HAP-1 (cell line): ENCODE measurements at regions not wholly inside any gene's neighbourhood (a gene's known extent, or its start where the extent isn't known, plus 50 kb on each side); places are given as distances from the start of the nearest gene placed in this dataset.

Experiments
- DNase-seq, 2 experiments: peaks; one replicate each; pipeline ENCODE4 v3.0.0-alpha.2; 2016 to 2020; ENCODE audit warnings: low spot score in 2 of 2
- H3K27me3 ChIP-seq: fragments of 250-450 bp; sonication (Bioruptor Pico); 2 replicates; pipeline ENCODE4 v1.5.1; 2020; ENCODE audit warnings: low read depth, mild to moderate bottlenecking, moderate library complexity
- H3K36me3 ChIP-seq: fragments of 250-450 bp; sonication (Bioruptor Pico); replicated peaks from 2 replicates; pipeline ENCODE4 v1.5.1; 2020; ENCODE audit warnings: mild to moderate bottlenecking
- H3K4me1 ChIP-seq: fragments of 250-450 bp; sonication (Bioruptor Pico); 2 replicates; pipeline ENCODE4 v1.5.1; 2020; ENCODE audit warnings: mild to moderate bottlenecking
- H3K4me3 ChIP-seq: fragments of 250-450 bp; sonication (Bioruptor Pico); 2 replicates; pipeline ENCODE4 v1.5.1; 2020; ENCODE audit warnings: mild to moderate bottlenecking, moderate library complexity
- H3K9me3 ChIP-seq: fragments of 250-450 bp; sonication (Bioruptor Pico); 2 replicates; pipeline ENCODE4 v1.5.1; 2020; ENCODE audit warnings: mild to moderate bottlenecking, moderate library complexity
- in situ Hi-C: fragments of 300-500 bp; cut with MboI; formaldehyde crosslinking; loops from 3 replicates; pipeline ENCODE4 v1.14.3; 2020; ENCODE audit warnings: low sequenced_read_pairs, inconsistent platforms, mixed read lengths

DNA sequence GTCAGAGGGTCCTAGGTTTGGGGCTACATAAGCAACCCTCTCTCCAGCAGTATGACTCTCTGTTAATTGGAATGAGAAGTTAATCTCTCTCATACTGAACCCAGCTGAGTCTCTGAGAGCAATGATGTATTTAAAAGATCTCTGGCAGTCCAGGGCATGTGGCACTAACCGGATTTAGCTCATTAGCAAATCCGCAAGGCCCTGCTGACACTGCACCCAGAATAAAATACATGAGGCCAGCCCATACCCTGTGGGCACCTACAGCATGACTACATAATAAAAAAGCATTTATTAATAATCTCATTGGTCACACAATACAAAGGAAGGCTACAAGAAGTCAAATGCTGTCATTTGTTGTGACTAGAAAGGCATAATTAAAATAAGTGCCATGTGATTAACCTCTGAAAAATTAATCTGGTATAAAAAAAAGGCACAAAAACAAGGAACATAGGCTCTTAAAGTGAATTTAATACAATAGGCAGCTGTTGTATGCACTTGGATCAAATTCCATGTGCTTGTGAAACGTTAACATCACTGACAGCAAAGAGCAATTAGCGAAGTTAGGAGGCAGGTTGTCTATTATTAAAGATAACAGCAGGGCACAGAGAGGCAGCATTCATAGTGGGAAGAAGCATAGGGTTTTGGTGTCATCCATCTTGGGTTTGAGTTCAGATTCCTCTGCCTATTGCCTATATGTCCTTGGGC lies 381.2 kb downstream of the WDR72 start:
- in situ Hi-C loops = no loop called here
- DNase-seq = no peak
- no peaks in the 10 kb centered on the region for H3K36me3 ChIP-seq
- no peak overlapping the region for H3K4me3 ChIP-seq
- no peaks in the 10 kb centered on the region for H3K9me3 ChIP-seq
- H3K4me1 ChIP-seq = no peaks in the 10 kb centered on the region
- no peaks in the 10 kb centered on the region for H3K27me3 ChIP-seq

- Histone ChIP-seq H3K36me3 (no peaks in the 10 kb centered on the region), H3K9me3 (no peaks in the 10 kb centered on the region), H3K4me1 (no peaks in the 10 kb centered on the region), H3K4me3 (no peak overlapping the region), H3K27me3 (no peaks in the 10 kb centered on the region)
- no peak for DNase-seq
- in situ Hi-C loops = no loop called here
Observed at GRCh38 chr15:53367740-53368139, 391.7 kb downstream of the WDR72 start.

DNA sequence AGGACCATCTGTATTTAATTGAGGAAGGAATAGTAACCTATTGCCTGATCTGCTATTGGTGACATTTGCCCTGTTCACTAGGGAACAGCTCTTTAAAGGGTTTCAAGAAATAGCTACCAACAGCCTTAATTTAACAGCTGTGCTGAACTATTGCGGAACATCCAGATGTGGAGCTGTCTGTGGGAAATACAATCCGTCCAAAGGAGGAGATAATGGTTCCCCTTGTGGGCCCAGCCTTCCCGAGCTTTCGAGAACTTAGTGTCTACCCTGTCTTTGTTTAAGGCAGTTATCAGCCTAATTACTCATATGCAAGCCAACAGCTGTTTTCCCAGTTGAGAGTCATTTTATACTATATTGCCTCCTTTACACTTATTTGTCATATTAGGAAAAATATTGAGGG lies 398.6 kb downstream of the WDR72 start:
- H3K4me3 ChIP-seq = no peak overlapping the region
- H3K27me3 ChIP-seq = no peaks in the 10 kb centered on the region
- in situ Hi-C loops = no loop called here
- H3K36me3 ChIP-seq = no peaks in the 10 kb centered on the region
- no peaks in the 10 kb centered on the region for H3K9me3 ChIP-seq
- no peaks in the 10 kb centered on the region for H3K4me1 ChIP-seq
- no peak for DNase-seq

DNA sequence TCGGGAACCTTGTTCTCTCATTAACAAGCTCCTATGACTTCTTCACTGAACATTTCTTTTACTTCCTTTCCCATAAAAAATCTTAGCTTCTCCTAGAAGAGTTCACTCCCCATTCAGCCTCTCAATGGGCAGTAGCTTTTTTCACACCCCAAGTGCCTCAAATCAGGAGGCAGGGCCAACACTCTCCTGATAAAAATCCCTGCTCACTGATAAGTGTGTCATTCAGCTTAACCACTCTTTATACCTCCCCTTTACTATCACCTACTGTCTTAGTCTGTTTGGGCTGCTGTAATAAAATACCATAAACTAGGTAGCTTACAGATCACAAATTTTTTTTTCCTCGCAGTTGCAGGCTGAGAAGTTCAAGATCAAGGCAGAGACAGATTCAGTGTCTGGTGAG lies 400.4 kb downstream of the WDR72 start:
- no peak for DNase-seq
- in situ Hi-C loops = no loop called here
- Histone ChIP-seq H3K9me3 (no peaks in the 10 kb centered on the region), H3K4me1 (no peaks in the 10 kb centered on the region), H3K4me3 (no peak overlapping the region), H3K27me3 (no peaks in the 10 kb centered on the region), H3K36me3 (no peaks in the 10 kb centered on the region)

- H3K27me3 ChIP-seq = no peaks in the 10 kb centered on the region
- no peaks in the 10 kb centered on the region for H3K36me3 ChIP-seq
- H3K4me1 ChIP-seq = no peaks in the 10 kb centered on the region
- no peak overlapping the region for H3K4me3 ChIP-seq
- no peak for DNase-seq
- in situ Hi-C loops = no loop called here
- no peaks in the 10 kb centered on the region for H3K9me3 ChIP-seq
Observed at GRCh38 chr15:53354874-53355273, 404.6 kb downstream of the WDR72 start.

- no peaks in the 10 kb centered on the region for H3K9me3 ChIP-seq
- in situ Hi-C loops = no loop called here
Observed at GRCh38 chr15:53351373-53351772, 408.1 kb downstream of the WDR72 start.

GRCh38 chr15:53346583-53346982 lies 412.9 kb downstream of the WDR72 start:
- no peaks in the 10 kb centered on the region for H3K36me3 ChIP-seq
- H3K27me3 ChIP-seq = no peaks in the 10 kb centered on the region
- H3K4me3 ChIP-seq = no peak overlapping the region
- in situ Hi-C loops = no loop called here
- no peak for DNase-seq
- no peaks in the 10 kb centered on the region for H3K9me3 ChIP-seq
- no peaks in the 10 kb centered on the region for H3K4me1 ChIP-seq

More at GRCh38 chr15:53351373-53351772, 408.1 kb downstream of the WDR72 start:
- Histone ChIP-seq H3K4me1 (no peaks in the 10 kb centered on the region), H3K27me3 (no peaks in the 10 kb centered on the region), H3K4me3 (no peak overlapping the region), H3K36me3 (no peaks in the 10 kb centered on the region)
- no peak for DNase-seq

DNA sequence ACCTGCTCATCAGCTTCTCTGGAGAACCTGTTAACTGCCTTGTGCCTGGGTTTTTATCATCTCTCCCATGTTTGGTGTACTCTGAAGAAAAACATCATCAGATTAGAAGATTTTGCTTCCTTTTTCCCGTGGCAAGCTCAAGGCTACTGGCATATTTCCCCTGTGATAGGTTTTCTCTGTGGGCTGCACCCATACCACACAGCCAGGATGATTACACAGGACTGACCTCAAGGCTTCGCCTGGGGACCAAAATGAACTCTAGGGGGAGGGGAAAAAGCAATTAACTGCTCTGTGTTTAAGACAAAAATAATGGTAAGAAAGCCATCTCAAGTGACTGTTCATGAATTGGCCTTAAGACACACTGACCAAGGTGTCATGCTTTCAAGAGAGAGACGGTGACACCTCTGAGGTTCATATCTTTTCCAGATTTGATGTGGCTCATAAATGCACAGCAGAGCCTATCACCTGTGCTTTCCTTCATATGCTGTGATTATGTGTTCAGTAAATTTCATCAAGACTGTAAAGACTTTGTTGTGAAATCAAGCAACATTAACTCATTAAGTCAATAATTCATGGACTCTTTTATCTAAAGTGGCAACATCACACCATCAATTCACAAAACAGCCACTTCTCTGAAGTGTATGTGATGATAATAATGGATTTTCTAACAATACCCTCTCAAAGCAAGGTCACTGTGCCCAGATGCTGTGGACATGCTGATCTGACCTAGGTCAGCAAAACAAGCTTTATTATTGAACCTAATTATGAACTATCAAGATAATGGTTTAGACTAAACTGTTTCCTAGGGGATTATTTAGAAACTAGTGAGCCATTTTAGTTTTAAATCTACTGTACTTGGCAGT lies 427.9 kb downstream of the WDR72 start:
- no peaks in the 10 kb centered on the region for H3K36me3 ChIP-seq
- H3K27me3 ChIP-seq = no peaks in the 10 kb centered on the region
- DNase-seq = no peak
- no peak overlapping the region for H3K4me3 ChIP-seq
- in situ Hi-C loops = no loop called here
- H3K4me1 ChIP-seq = no peaks in the 10 kb centered on the region
- no peaks in the 10 kb centered on the region for H3K9me3 ChIP-seq

- Histone ChIP-seq H3K9me3 (no peaks in the 10 kb centered on the region), H3K36me3 (no peaks in the 10 kb centered on the region), H3K4me1 (no peaks in the 10 kb centered on the region), H3K4me3 (no peak overlapping the region), H3K27me3 (no peaks in the 10 kb centered on the region)
- DNase-seq = no peak
- in situ Hi-C loops = no loop called here
Observed at GRCh38 chr15:53328341-53328740, 431.1 kb downstream of the WDR72 start.

DNA sequence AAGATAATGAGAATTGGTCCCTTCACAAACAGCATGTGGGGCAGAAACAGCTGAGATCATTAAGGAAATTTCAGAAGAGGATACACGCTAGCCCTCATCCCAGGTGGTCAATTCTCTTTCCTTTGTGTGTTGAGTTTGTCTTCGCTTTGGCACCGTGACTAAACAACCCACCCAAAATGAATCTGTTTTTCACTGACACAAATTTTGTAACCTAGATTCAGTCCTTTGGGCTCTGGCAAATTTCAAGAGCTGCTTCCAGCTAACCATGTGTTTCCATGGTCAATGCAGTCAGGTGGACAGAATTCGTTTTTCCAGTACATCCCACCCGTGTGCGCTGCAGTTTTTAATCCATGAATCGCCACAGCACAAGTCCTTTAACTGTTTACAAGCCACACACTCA lies 435.4 kb downstream of the WDR72 start:
- H3K9me3 ChIP-seq = no peaks in the 10 kb centered on the region
- H3K4me1 ChIP-seq = no peaks in the 10 kb centered on the region
- H3K4me3 ChIP-seq = no peak overlapping the region
- no peak for DNase-seq
- H3K36me3 ChIP-seq = no peaks in the 10 kb centered on the region
- in situ Hi-C loops = no loop called here
- H3K27me3 ChIP-seq = no peaks in the 10 kb centered on the region

DNA sequence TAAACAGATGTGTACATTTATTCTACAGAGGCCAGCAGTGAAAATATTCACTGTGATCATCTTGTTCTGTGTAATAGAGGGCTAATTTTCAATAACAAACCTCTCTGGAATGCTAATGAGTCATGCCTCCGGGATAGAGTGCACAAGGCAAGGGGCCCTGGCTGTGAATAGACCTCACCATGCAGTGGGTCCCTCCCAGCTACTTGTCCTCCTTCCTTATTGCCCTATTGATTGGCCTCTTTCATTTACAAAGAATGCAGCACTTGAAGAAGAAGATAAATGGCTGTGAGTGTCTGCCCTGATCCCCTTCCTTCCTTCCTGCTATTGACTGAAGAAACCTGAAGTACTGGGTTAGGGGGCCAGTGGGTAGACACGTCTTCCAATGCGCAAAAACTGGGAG lies 436.3 kb downstream of the WDR72 start:
- Histone ChIP-seq H3K4me3 (no peak overlapping the region), H3K36me3 (no peaks in the 10 kb centered on the region), H3K9me3 (no peaks in the 10 kb centered on the region), H3K4me1 (no peaks in the 10 kb centered on the region), H3K27me3 (no peaks in the 10 kb centered on the region)
- DNase-seq = no peak
- in situ Hi-C loops = no loop called here

DNA sequence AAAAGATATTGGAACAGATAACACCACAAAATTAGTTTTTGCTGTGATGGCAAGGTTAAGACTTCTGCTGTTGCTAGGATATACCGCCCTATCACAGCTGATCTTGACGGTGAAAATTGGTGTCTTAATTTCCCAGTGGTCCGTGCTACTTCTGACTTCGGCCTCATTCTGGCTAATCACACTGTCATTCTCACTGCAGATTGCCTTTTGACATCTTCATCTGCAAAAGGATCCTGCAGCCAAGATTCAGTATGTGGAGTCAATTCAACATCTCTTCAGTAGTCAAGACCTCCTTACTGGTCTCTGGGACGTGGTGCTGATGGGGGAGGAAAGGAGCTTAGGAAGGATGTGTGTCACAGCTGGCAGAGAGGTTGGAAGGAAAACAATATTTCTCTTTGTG lies 438.6 kb downstream of the WDR72 start:
- Histone ChIP-seq H3K36me3 (no peaks in the 10 kb centered on the region), H3K9me3 (no peaks in the 10 kb centered on the region), H3K4me1 (no peaks in the 10 kb centered on the region), H3K4me3 (no peak overlapping the region), H3K27me3 (no peaks in the 10 kb centered on the region)
- DNase-seq = no peak
- in situ Hi-C loops = no loop called here

DNA sequence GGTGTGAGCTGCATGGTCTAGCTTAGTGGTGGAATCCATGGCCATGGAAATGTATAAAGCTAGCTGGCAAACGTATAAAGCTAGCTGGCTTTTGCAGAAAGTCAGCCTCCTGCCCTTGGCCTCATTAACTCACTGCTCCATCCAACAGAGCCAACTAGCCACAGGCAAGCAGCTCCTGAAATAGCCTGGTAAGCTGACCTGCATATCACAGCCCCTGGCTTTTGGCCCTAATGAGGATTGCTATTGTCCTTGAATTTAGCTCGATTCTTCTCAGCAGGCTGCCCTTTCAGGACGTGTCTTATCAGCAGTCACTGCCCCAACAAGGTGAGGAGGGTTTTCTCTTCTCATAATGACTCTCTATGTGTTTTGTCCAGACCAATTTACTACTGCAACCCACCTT lies 446.8 kb downstream of the WDR72 start:
- H3K4me3 ChIP-seq = no peak overlapping the region
- no peaks in the 10 kb centered on the region for H3K36me3 ChIP-seq
- in situ Hi-C loops = no loop called here
- no peak for DNase-seq
- H3K27me3 ChIP-seq = no peaks in the 10 kb centered on the region
- no peaks in the 10 kb centered on the region for H3K9me3 ChIP-seq
- no peaks in the 10 kb centered on the region for H3K4me1 ChIP-seq

DNA sequence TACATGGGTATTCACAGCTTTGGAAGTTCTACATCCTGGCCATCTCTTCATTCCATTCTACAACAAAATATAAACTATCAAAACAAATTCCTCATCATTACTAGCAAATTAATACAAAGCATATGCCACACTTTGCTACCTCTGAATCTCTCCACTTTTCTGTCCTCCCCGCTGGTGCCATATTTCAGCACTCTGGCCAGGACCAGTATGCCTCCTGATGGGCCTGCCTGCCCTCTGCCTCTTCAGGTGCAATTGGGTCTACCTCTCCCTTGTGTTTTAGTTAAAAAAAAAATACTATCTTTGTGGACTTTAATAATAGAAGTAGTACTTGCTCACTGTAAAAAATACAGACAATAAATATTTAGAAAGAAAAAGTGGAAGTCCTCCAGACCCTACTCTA lies 448.8 kb downstream of the WDR72 start:
- DNase-seq = no peak
- Histone ChIP-seq H3K4me1 (no peaks in the 10 kb centered on the region), H3K36me3 (no peaks in the 10 kb centered on the region), H3K4me3 (no peak overlapping the region), H3K9me3 (no peaks in the 10 kb centered on the region), H3K27me3 (no peaks in the 10 kb centered on the region)
- in situ Hi-C loops = no loop called here
